ENCODE measurements at regions not wholly inside any gene's neighbourhood (a gene's known extent, or its start where the extent isn't known, plus 50 kb on each side); places are given as distances from the start of the nearest gene placed in this dataset.

GRCh38 chr2:5479265-5479928 lies 212.8 kb upstream of the SOX11 start:
- TF ChIP-seq SUZ12 (IDR thresholded peaks at IDR 0.05; ENCODE audit: extremely low read depth, insufficient read depth, insufficient read length): no peak
- no peak for TF ChIP-seq YY1 (IDR thresholded peaks at IDR 0.05; ENCODE audit: insufficient read depth, insufficient read length)
- no peak for TF ChIP-seq ZNF274 (IDR thresholded peaks at IDR 0.05; ENCODE audit: low read depth, low read length)
